Stomach smooth muscle (tissue), 2 donors: ENCODE measurements at regions not wholly inside any gene's neighbourhood (a gene's known extent, or its start where the extent isn't known, plus 50 kb on each side); places are given as distances from the start of the nearest gene placed in this dataset.

ENCODE experiments used
- H3K27ac ChIP-seq: one replicate; pipeline ENCODE4 v1.7.0; 2013; ENCODE audit warnings: mild to moderate bottlenecking, low read length, inconsistent platforms
- H3K27me3 ChIP-seq, 2 donors: one replicate each; pipeline ENCODE4 v1.7.0; 2013; ENCODE audit warnings: low read length in 2 of 2; ENCODE audit not compliant: insufficient read depth in 2 of 2, control insufficient read depth in 1 of 2
- H3K36me3 ChIP-seq, 2 donors: one replicate each; pipeline ENCODE4 v1.7.0; 2013; ENCODE audit warnings: low read length in 2 of 2; ENCODE audit not compliant: control insufficient read depth in 2 of 2, insufficient read depth in 2 of 2
- H3K4me1 ChIP-seq: one replicate; pipeline ENCODE4 v1.7.0; 2013; ENCODE audit warnings: low read length; ENCODE audit not compliant: control insufficient read depth, insufficient read depth
- H3K4me3 ChIP-seq, 2 donors: one replicate each; pipeline ENCODE4 v1.7.0; 2013; ENCODE audit warnings: low read length in 2 of 2
- H3K9ac ChIP-seq, 2 donors: one replicate each; pipeline ENCODE4 v1.7.0; 2013; ENCODE audit warnings: low read length in 2 of 2, mild to moderate bottlenecking in 1 of 2
- H3K9me3 ChIP-seq, 2 donors: one replicate each; pipeline ENCODE4 v1.7.0; 2013; ENCODE audit warnings: low read length in 2 of 2; ENCODE audit not compliant: control insufficient read depth in 2 of 2
- donor health status: healthy.
- donor health status: Pancreatic carcinoma.

GRCh38 chr10:121250995-121251764, 347.1 kb downstream of the FGFR2 start:
- Histone ChIP-seq H3K4me3 (no peak overlapping the region), H3K36me3 (no peaks in the 10 kb centered on the region), H3K27ac (no peak overlapping the region), H3K9me3 (no peaks in the 10 kb centered on the region), H3K9ac (no peak overlapping the region), H3K27me3 (no peaks in the 10 kb centered on the region), H3K4me1 (no peaks in the 10 kb centered on the region)

GRCh38 chr10:121252756-121253155, 345.5 kb downstream of the FGFR2 start:
- no peaks in the 10 kb centered on the region for H3K27me3 ChIP-seq
- no peaks in the 10 kb centered on the region for H3K4me1 ChIP-seq
- no peak overlapping the region for H3K9ac ChIP-seq
- H3K27ac ChIP-seq, result no peak overlapping the region
- no peaks in the 10 kb centered on the region for H3K9me3 ChIP-seq
- no peak overlapping the region for H3K4me3 ChIP-seq
- H3K36me3 ChIP-seq, result no peaks in the 10 kb centered on the region

GRCh38 chr10:121260377-121260776, 337.9 kb downstream of the FGFR2 start:
- no peaks in the 10 kb centered on the region for H3K36me3 ChIP-seq
- H3K27me3 ChIP-seq, result no peaks in the 10 kb centered on the region
- H3K9ac ChIP-seq, result no peak overlapping the region
- H3K27ac ChIP-seq, result no peak overlapping the region
- H3K9me3 ChIP-seq, result no peaks in the 10 kb centered on the region
- no peak overlapping the region for H3K4me3 ChIP-seq
- no peaks in the 10 kb centered on the region for H3K4me1 ChIP-seq

GRCh38 chr10:121261665-121262064, 336.6 kb downstream of the FGFR2 start:
- no peak overlapping the region for H3K4me3 ChIP-seq
- H3K27me3 ChIP-seq, result no peaks in the 10 kb centered on the region
- no peak overlapping the region for H3K9ac ChIP-seq
- H3K27ac ChIP-seq, result no peak overlapping the region
- no peaks in the 10 kb centered on the region for H3K4me1 ChIP-seq
- no peaks in the 10 kb centered on the region for H3K36me3 ChIP-seq
- H3K9me3 ChIP-seq, result no peaks in the 10 kb centered on the region

GRCh38 chr10:121262774-121263430, 335.3 kb downstream of the FGFR2 start:
- H3K27ac ChIP-seq, result no peak overlapping the region

GRCh38 chr10:121263431-121263783, 334.8 kb downstream of the FGFR2 start:
- H3K4me3 ChIP-seq, result no peak overlapping the region

More at GRCh38 chr10:121262774-121263430, 335.3 kb downstream of the FGFR2 start:
- Histone ChIP-seq H3K4me3 (no peak overlapping the region), H3K27me3 (no peaks in the 10 kb centered on the region), H3K9ac (no peak overlapping the region), H3K36me3 (no peaks in the 10 kb centered on the region), H3K9me3 (no peaks in the 10 kb centered on the region), H3K4me1 (no peaks in the 10 kb centered on the region)

GRCh38 chr10:121265360-121266123, 332.7 kb downstream of the FGFR2 start:
- H3K27ac ChIP-seq, result no peak overlapping the region
- no peaks in the 10 kb centered on the region for H3K27me3 ChIP-seq
- H3K9me3 ChIP-seq, result no peaks in the 10 kb centered on the region

More at GRCh38 chr10:121263431-121263783, 334.8 kb downstream of the FGFR2 start:
- no peak overlapping the region for H3K27ac ChIP-seq
- H3K36me3 ChIP-seq, result no peaks in the 10 kb centered on the region
- no peaks in the 10 kb centered on the region for H3K27me3 ChIP-seq
- H3K9me3 ChIP-seq, result no peaks in the 10 kb centered on the region
- no peaks in the 10 kb centered on the region for H3K4me1 ChIP-seq
- H3K9ac ChIP-seq, result no peak overlapping the region

GRCh38 chr10:121266370-121266769, 331.9 kb downstream of the FGFR2 start:
- Histone ChIP-seq H3K36me3 (no peaks in the 10 kb centered on the region), H3K27me3 (no peaks in the 10 kb centered on the region)

More at GRCh38 chr10:121265360-121266123, 332.7 kb downstream of the FGFR2 start:
- Histone ChIP-seq H3K4me1 (no peaks in the 10 kb centered on the region), H3K36me3 (no peaks in the 10 kb centered on the region), H3K4me3 (no peak overlapping the region), H3K9ac (no peak overlapping the region)

GRCh38 chr10:121267236-121268003, 330.8 kb downstream of the FGFR2 start:
- Histone ChIP-seq H3K9ac (no peak overlapping the region), H3K27ac (no peak overlapping the region), H3K27me3 (no peaks in the 10 kb centered on the region), H3K4me3 (no peak overlapping the region), H3K9me3 (no peaks in the 10 kb centered on the region), H3K36me3 (no peaks in the 10 kb centered on the region), H3K4me1 (no peaks in the 10 kb centered on the region)

More at GRCh38 chr10:121266370-121266769, 331.9 kb downstream of the FGFR2 start:
- Histone ChIP-seq H3K27ac (no peak overlapping the region), H3K9me3 (no peaks in the 10 kb centered on the region), H3K4me3 (no peak overlapping the region), H3K4me1 (no peaks in the 10 kb centered on the region), H3K9ac (no peak overlapping the region)

- Histone ChIP-seq H3K9ac (no peak overlapping the region), H3K27me3 (no peaks in the 10 kb centered on the region), H3K4me3 (no peak overlapping the region), H3K27ac (no peak overlapping the region), H3K4me1 (no peaks in the 10 kb centered on the region), H3K9me3 (no peaks in the 10 kb centered on the region), H3K36me3 (no peaks in the 10 kb centered on the region)
Measured at GRCh38 chr10:121268363-121268762, 329.9 kb downstream of the FGFR2 start.
